Fibroblast of villous mesenchyme (primary cell): ENCODE measurements at regions not wholly inside any gene's neighbourhood (a gene's known extent, or its start where the extent isn't known, plus 50 kb on each side); places are given as distances from the start of the nearest gene placed in this dataset.

Experiments used
- DNase-seq: peaks from one replicate; pipeline ENCODE4 v3.0.0-alpha.2; 2010; ENCODE audit warnings: low read depth
- H3K4me3 ChIP-seq: 2 replicates; pipeline ENCODE4 v1.5.1; 2011; ENCODE audit warnings: low read depth, mild to moderate bottlenecking, low read length
- CTCF ChIP-seq: IDR thresholded peaks from 2 replicates; pipeline ENCODE4 v1.5.1; 2012; ENCODE audit warnings: low read depth, mild to moderate bottlenecking, low read length; ENCODE audit not compliant: insufficient read depth

GRCh38 chr7:48811071-48811470 is 113.3 kb upstream of the CDC14C start:
- DNase-seq: no peak
- TF ChIP-seq CTCF: no peak

DNA sequence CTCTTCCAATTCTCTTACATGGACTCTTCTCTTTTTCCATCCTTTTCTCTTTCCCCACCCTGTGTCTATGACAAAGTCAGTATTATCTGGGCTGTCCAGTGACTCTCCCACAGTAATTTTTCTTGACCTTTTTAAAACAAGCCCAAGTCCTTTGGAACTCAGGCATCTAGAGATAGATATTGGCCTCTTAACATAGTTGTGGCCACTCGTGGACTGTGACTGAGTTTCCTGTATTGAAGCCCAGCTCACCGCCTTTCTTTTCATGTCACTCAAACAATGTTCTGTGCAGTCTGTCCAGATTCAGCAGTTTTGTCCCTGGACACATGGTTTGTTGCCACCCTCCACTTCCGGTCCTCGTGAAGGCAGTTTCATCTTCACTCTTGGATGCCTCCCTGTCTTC is 110.9 kb upstream of the CDC14C start:
- no peak for DNase-seq
- H3K4me3 ChIP-seq: no peak overlapping the region
- no peak for TF ChIP-seq CTCF

More at GRCh38 chr7:48811071-48811470, 113.3 kb upstream of the CDC14C start:
- no peak overlapping the region for H3K4me3 ChIP-seq

GRCh38 chr7:48822138-48822537 is 102.2 kb upstream of the CDC14C start:
- no peak overlapping the region for H3K4me3 ChIP-seq
- TF ChIP-seq CTCF: no peak
- no peak for DNase-seq

DNA sequence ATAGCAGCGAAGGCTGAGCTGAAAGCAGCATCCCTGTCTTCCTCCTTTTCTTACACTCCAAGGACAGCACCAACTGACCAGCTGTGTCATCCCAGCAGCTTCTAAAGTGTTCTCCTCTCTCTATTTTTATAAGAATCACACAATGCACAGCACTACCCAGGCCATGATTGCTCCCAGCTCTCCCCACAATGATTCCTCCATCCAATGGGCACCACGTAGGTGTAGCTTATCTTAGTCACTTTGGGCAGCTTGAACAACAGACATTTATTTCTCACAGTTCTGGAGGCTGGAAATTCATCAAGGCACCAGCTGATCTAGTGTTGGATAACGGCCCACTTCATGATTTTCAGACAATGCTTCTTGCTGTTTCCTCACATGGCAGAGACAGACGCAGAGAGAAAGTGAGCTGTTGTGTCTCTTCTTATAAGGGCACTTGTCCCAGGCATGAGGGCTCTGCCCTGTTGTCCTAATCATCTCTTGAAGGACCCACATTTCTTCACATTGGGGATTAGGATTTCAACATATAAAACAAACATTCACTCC is 92.0 kb upstream of the CDC14C start:
- TF ChIP-seq CTCF: no peak
- DNase-seq: no peak
- H3K4me3 ChIP-seq: no peak overlapping the region

DNA sequence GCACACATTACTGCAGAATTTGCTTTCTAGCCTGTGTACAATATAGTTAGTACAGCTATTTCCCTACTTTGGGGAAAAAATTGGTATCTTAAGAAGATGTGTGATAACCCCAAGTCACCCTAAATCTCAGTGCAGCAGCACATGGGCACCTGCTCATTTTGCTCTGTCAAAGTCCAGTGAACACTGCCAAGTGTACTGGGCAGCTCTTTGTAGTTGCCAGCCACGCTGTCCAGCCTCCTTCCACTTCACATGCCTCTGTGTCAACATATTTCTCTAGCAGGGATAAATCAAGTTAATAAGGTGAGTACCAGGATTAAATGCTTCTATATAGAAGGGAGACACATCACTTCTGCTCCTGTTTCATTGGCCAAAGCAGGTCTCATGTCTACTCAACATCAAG is 87.1 kb upstream of the CDC14C start:
- H3K4me3 ChIP-seq: no peak overlapping the region
- no peak for DNase-seq
- TF ChIP-seq CTCF: no peak

- no peak overlapping the region for H3K4me3 ChIP-seq
- no peak for DNase-seq
- no peak for TF ChIP-seq CTCF
These were observed 85.2 kb upstream of the CDC14C start for GRCh38 chr7:48839108-48839507.

GRCh38 chr7:48841739-48842138 is 82.6 kb upstream of the CDC14C start:
- DNase-seq: no peak
- H3K4me3 ChIP-seq: no peak overlapping the region
- TF ChIP-seq CTCF: no peak
